Fibroblast of mammary gland (primary cell): ENCODE measurements at regions not wholly inside any gene's neighbourhood (a gene's known extent, or its start where the extent isn't known, plus 50 kb on each side); places are given as distances from the start of the nearest gene placed in this dataset.

Source experiments
- DNase-seq: peaks from one replicate; pipeline ENCODE4 v3.0.0-alpha.2; 2010; ENCODE audit warnings: low read depth
- H3K4me3 ChIP-seq: 2 replicates; pipeline ENCODE4 v1.5.1; 2011; ENCODE audit warnings: low read depth, mild to moderate bottlenecking, low read length, moderate library complexity; ENCODE audit not compliant: control insufficient read depth
- CTCF ChIP-seq: conservative IDR thresholded peaks from 2 replicates; pipeline ENCODE4 v1.5.1; 2011; ENCODE audit warnings: low read depth, low read length, inconsistent platforms; ENCODE audit not compliant: control insufficient read depth, insufficient read depth

GRCh38 chrX:116930311-116930710, 467.5 kb upstream of the CT83 start:
- no peak for TF ChIP-seq CTCF
- no peak for DNase-seq
- H3K4me3 ChIP-seq: no peak overlapping the region

- no peak for TF ChIP-seq CTCF
- no peak for DNase-seq
These were observed 434.8 kb upstream of the CT83 start for GRCh38 chrX:116897526-116897925.

GRCh38 chrX:116881961-116882360, 419.2 kb upstream of the CT83 start:
- DNase-seq: no peak
- no peak for TF ChIP-seq CTCF
- H3K4me3 ChIP-seq: no peak overlapping the region

More at GRCh38 chrX:116897526-116897925, 434.8 kb upstream of the CT83 start:
- no peak overlapping the region for H3K4me3 ChIP-seq

GRCh38 chrX:116873671-116874070, 410.9 kb upstream of the CT83 start:
- no peak overlapping the region for H3K4me3 ChIP-seq
- DNase-seq: peak; percentile 72
- no peak for TF ChIP-seq CTCF

- DNase-seq: peak; percentile 1
- no peak overlapping the region for H3K4me3 ChIP-seq
- no peak for TF ChIP-seq CTCF
These were observed 410.2 kb upstream of the CT83 start for GRCh38 chrX:116872931-116873330.

GRCh38 chrX:116863029-116863428, 400.3 kb upstream of the CT83 start:
- DNase-seq: no peak
- no peak overlapping the region for H3K4me3 ChIP-seq
- TF ChIP-seq CTCF: no peak

- no peak overlapping the region for H3K4me3 ChIP-seq
- DNase-seq: no peak
- no peak for TF ChIP-seq CTCF
These were observed 399.6 kb upstream of the CT83 start for GRCh38 chrX:116862340-116862739.
